ENCODE measurements at regions not wholly inside any gene's neighbourhood (a gene's known extent, or its start where the extent isn't known, plus 50 kb on each side); places are given as distances from the start of the nearest gene placed in this dataset.
"Not testable (repeated sequence)": the region's sequence is repeated elsewhere in the genome, so short reads cannot be mapped to it uniquely, and the experiment has no call there.

- DNase-seq (ENCODE audit: low spot score in 2 of 2); H3K36me3 Mint-ChIP-seq (ENCODE audit: insufficient read depth); H3K4me3 Mint-ChIP-seq; H3K27ac Mint-ChIP-seq (ENCODE audit: low read depth); H3K27me3 Mint-ChIP-seq; ATAC-seq (replicated peaks; ENCODE audit: extremely low read depth, poor library complexity, severe bottlenecking); H3K4me1 Mint-ChIP-seq; H3K9me3 Mint-ChIP-seq: not testable (repeated sequence)
These were observed 175.1 kb downstream of the CWH43 start for GRCh38 chr4:49161111-49161541.

- not testable (repeated sequence) for DNase-seq (ENCODE audit: low spot score in 2 of 2); H3K9me3 Mint-ChIP-seq; H3K36me3 Mint-ChIP-seq (ENCODE audit: insufficient read depth); ATAC-seq (replicated peaks; ENCODE audit: extremely low read depth, poor library complexity, severe bottlenecking); H3K4me3 Mint-ChIP-seq; H3K4me1 Mint-ChIP-seq; H3K27me3 Mint-ChIP-seq; H3K27ac Mint-ChIP-seq (ENCODE audit: low read depth)
These were observed 178.8 kb downstream of the CWH43 start for GRCh38 chr4:49164916-49165315.

GRCh38 chr4:49177847-49178246, 191.8 kb downstream of the CWH43 start:
- H3K4me1 Mint-ChIP-seq; ATAC-seq (replicated peaks; ENCODE audit: extremely low read depth, poor library complexity, severe bottlenecking); DNase-seq (ENCODE audit: low spot score in 2 of 2); H3K4me3 Mint-ChIP-seq; H3K27ac Mint-ChIP-seq (ENCODE audit: low read depth); H3K36me3 Mint-ChIP-seq (ENCODE audit: insufficient read depth); H3K27me3 Mint-ChIP-seq; H3K9me3 Mint-ChIP-seq: not testable (repeated sequence)

- H3K4me3 Mint-ChIP-seq; H3K36me3 Mint-ChIP-seq (ENCODE audit: insufficient read depth); DNase-seq (ENCODE audit: low spot score in 2 of 2); H3K9me3 Mint-ChIP-seq; H3K27me3 Mint-ChIP-seq; H3K27ac Mint-ChIP-seq (ENCODE audit: low read depth); ATAC-seq (replicated peaks; ENCODE audit: extremely low read depth, poor library complexity, severe bottlenecking); H3K4me1 Mint-ChIP-seq: not testable (repeated sequence)
These were observed 195.0 kb downstream of the CWH43 start for GRCh38 chr4:49181088-49181487.

GRCh38 chr4:49211396-49212194, 225.5 kb downstream of the CWH43 start:
- not testable (repeated sequence) for H3K4me3 Mint-ChIP-seq; ATAC-seq (replicated peaks; ENCODE audit: extremely low read depth, poor library complexity, severe bottlenecking); H3K36me3 Mint-ChIP-seq (ENCODE audit: insufficient read depth); DNase-seq (ENCODE audit: low spot score in 2 of 2); H3K4me1 Mint-ChIP-seq; H3K27ac Mint-ChIP-seq (ENCODE audit: low read depth); H3K27me3 Mint-ChIP-seq
- H3K9me3 Mint-ChIP-seq, result peaks cover 19% of the 10 kb centered on the region

- not testable (repeated sequence) for H3K27ac Mint-ChIP-seq (ENCODE audit: low read depth)
- H3K9me3 Mint-ChIP-seq, result peaks cover 21% of the 10 kb centered on the region
These were observed 227.2 kb downstream of the CWH43 start for GRCh38 chr4:49213250-49213649.

GRCh38 chr4:49213750-49214149, 227.7 kb downstream of the CWH43 start:
- H3K9me3 Mint-ChIP-seq, result peaks cover 21% of the 10 kb centered on the region
- DNase-seq (ENCODE audit: low spot score in 2 of 2); H3K27me3 Mint-ChIP-seq; H3K27ac Mint-ChIP-seq (ENCODE audit: low read depth); H3K36me3 Mint-ChIP-seq (ENCODE audit: insufficient read depth); ATAC-seq (replicated peaks; ENCODE audit: extremely low read depth, poor library complexity, severe bottlenecking); H3K4me3 Mint-ChIP-seq; H3K4me1 Mint-ChIP-seq: not testable (repeated sequence)

More at GRCh38 chr4:49213250-49213649, 227.2 kb downstream of the CWH43 start:
- H3K4me1 Mint-ChIP-seq; DNase-seq (ENCODE audit: low spot score in 2 of 2); H3K36me3 Mint-ChIP-seq (ENCODE audit: insufficient read depth); ATAC-seq (replicated peaks; ENCODE audit: extremely low read depth, poor library complexity, severe bottlenecking); H3K27me3 Mint-ChIP-seq; H3K4me3 Mint-ChIP-seq: not testable (repeated sequence)

GRCh38 chr4:49214453-49215081, 228.5 kb downstream of the CWH43 start:
- H3K36me3 Mint-ChIP-seq (ENCODE audit: insufficient read depth); ATAC-seq (replicated peaks; ENCODE audit: extremely low read depth, poor library complexity, severe bottlenecking); H3K27ac Mint-ChIP-seq (ENCODE audit: low read depth); H3K4me1 Mint-ChIP-seq; H3K4me3 Mint-ChIP-seq; DNase-seq (ENCODE audit: low spot score in 2 of 2); H3K27me3 Mint-ChIP-seq: not testable (repeated sequence)
- peaks cover 28% of the 10 kb centered on the region for H3K9me3 Mint-ChIP-seq

GRCh38 chr4:49215082-49215479, 229.0 kb downstream of the CWH43 start:
- not testable (repeated sequence) for H3K27ac Mint-ChIP-seq (ENCODE audit: low read depth); ATAC-seq (replicated peaks; ENCODE audit: extremely low read depth, poor library complexity, severe bottlenecking); H3K4me1 Mint-ChIP-seq; H3K36me3 Mint-ChIP-seq (ENCODE audit: insufficient read depth); H3K27me3 Mint-ChIP-seq; H3K4me3 Mint-ChIP-seq; DNase-seq (ENCODE audit: low spot score in 2 of 2)
- H3K9me3 Mint-ChIP-seq, result peaks cover 28% of the 10 kb centered on the region

GRCh38 chr4:49216606-49217005, 230.5 kb downstream of the CWH43 start:
- not testable (repeated sequence) for H3K36me3 Mint-ChIP-seq (ENCODE audit: insufficient read depth); DNase-seq (ENCODE audit: low spot score in 2 of 2); H3K4me3 Mint-ChIP-seq; ATAC-seq (replicated peaks; ENCODE audit: extremely low read depth, poor library complexity, severe bottlenecking); H3K4me1 Mint-ChIP-seq; H3K27me3 Mint-ChIP-seq; H3K27ac Mint-ChIP-seq (ENCODE audit: low read depth)
- H3K9me3 Mint-ChIP-seq, result peaks cover 32% of the 10 kb centered on the region

- DNase-seq (ENCODE audit: low spot score in 2 of 2) (no peak), ATAC-seq (replicated peaks; ENCODE audit: extremely low read depth, poor library complexity, severe bottlenecking) (no peak)
- Mint-ChIP-seq H3K27me3 (no peaks in the 10 kb centered on the region), H3K36me3 (ENCODE audit: insufficient read depth) (peaks cover 3% of the 10 kb centered on the region), H3K4me3 (no peak overlapping the region), H3K9me3 (peaks cover 40% of the 10 kb centered on the region), H3K27ac (ENCODE audit: low read depth) (no peak overlapping the region), H3K4me1 (no peaks in the 10 kb centered on the region)
These were observed 231.4 kb downstream of the CWH43 start for GRCh38 chr4:49217492-49217891.

- H3K27me3 Mint-ChIP-seq; H3K4me3 Mint-ChIP-seq; ATAC-seq (replicated peaks; ENCODE audit: extremely low read depth, poor library complexity, severe bottlenecking); H3K4me1 Mint-ChIP-seq; DNase-seq (ENCODE audit: low spot score in 2 of 2); H3K27ac Mint-ChIP-seq (ENCODE audit: low read depth); H3K36me3 Mint-ChIP-seq (ENCODE audit: insufficient read depth): not testable (repeated sequence)
- H3K9me3 Mint-ChIP-seq, result peaks cover 43% of the 10 kb centered on the region
These were observed 232.0 kb downstream of the CWH43 start for GRCh38 chr4:49218094-49218493.

GRCh38 chr4:49218931-49219330, 232.9 kb downstream of the CWH43 start:
- H3K36me3 Mint-ChIP-seq (ENCODE audit: insufficient read depth), result not testable (repeated sequence)

More at GRCh38 chr4:49218931-49219330, 232.9 kb downstream of the CWH43 start:
- not testable (repeated sequence) for H3K27me3 Mint-ChIP-seq; H3K4me1 Mint-ChIP-seq; H3K4me3 Mint-ChIP-seq; DNase-seq (ENCODE audit: low spot score in 2 of 2); H3K27ac Mint-ChIP-seq (ENCODE audit: low read depth); ATAC-seq (replicated peaks; ENCODE audit: extremely low read depth, poor library complexity, severe bottlenecking)
- peaks cover 45% of the 10 kb centered on the region for H3K9me3 Mint-ChIP-seq

Measured in central memory CD8-positive, alpha-beta T cell (primary cell).